Thyroid gland (tissue), 4 donors: ENCODE measurements at regions not wholly inside any gene's neighbourhood (a gene's known extent, or its start where the extent isn't known, plus 50 kb on each side); places are given as distances from the start of the nearest gene placed in this dataset.

Source experiments
- DNase-seq, 2 donors: peaks; one replicate each; pipeline ENCODE4 v3.0.0-alpha.2; 2019
- H3K27ac ChIP-seq, 3 donors: fragments of 200-600 bp; sonication (generic); 1 replicate in 2 of 3; 2 replicates in 1 of 3; pipeline ENCODE4 v1.5.1; 2016 to 2019; ENCODE audit warnings: mild to moderate bottlenecking in 1 of 3, moderate library complexity in 1 of 3
- H3K27me3 ChIP-seq: fragments of 200-600 bp; sonication (generic); one replicate; pipeline ENCODE4 v1.5.1; 2019
- H3K36me3 ChIP-seq, 2 donors: fragments of 200-600 bp; sonication (generic); one replicate each; pipeline ENCODE4 v1.5.1; 2016 to 2019
- H3K4me1 ChIP-seq, 2 donors: fragments of 200-600 bp; sonication (generic); one replicate each; pipeline ENCODE4 v1.5.1; 2017 to 2019
- H3K4me3 ChIP-seq, 3 donors: fragments of 200-600 bp; sonication (generic); replicated peaks in 1 of 3; 1 replicate in 2 of 3; 2 replicates in 1 of 3; pipeline ENCODE4 v1.5.1; 2016; ENCODE audit warnings: mild to moderate bottlenecking in 1 of 3
- H3K9me3 ChIP-seq: fragments of 200-600 bp; sonication (generic); one replicate; pipeline ENCODE4 v1.5.1; 2017
- POLR2A ChIP-seq, 2 donors: fragments of 450-650 bp; IDR thresholded peaks; one replicate each; pipeline ENCODE4 v1.6.1; 2017; ENCODE audit warnings: antibody characterized with exemption in 2 of 2, mild to moderate bottlenecking in 2 of 2, moderate library complexity in 1 of 2
- WGBS, 2 donors: methylation state at CpG; one replicate each; pipeline ENCODE4 v1.1.5; 2017; 5-methylcytosine and 5-hydroxymethylcytosine counted together
- intact Hi-C: fragments of 100-400 bp; cut with DNase I; formaldehyde crosslinking; loops from one replicate; pipeline ENCODE4 v1.15.1; 2023
- TF ChIP-seq, protein P1 (sequence below), 6 experiments: fragments of 200-600 bp in 3 of 6; fragments of 450-650 bp in 3 of 6; sonication (generic) in 3 of 6; IDR thresholded peaks; one replicate each; pipeline ENCODE4 v1.5.1; 2016 to 2019; ENCODE audit warnings: antibody characterized with exemption in 6 of 6, mild to moderate bottlenecking in 2 of 6, inconsistent platforms in 1 of 6, moderate library complexity in 1 of 6

DNA sequence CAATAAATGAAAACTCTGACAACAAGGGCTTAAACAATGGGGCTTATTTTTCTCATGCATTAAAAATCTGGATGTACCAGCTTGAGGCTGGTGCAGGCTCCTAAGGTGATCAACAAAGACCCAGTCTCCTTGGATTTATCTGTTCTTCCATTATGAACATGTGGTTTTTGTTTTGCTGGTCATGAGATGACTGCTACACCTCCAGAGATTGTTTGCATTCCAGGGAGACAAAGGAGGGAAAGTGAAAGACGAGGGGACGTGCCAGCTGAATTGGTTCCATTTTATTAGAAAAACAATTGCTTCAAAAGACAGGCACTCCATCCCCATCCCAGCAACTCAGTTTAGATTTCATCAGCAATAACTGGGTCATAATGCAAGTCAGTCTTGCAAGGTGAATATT lies 90.9 kb upstream of the KCNK1 start:
- DNase-seq, result peak; percentile 17 to 39
- Histone ChIP-seq H3K4me1 (peaks cover 0 to 9% of the 10 kb centered on the region in 2 donors), H3K27me3 (no peaks in the 10 kb centered on the region), H3K4me3 (no peak overlapping the region), H3K27ac (no peak overlapping the region), H3K9me3 (no peaks in the 10 kb centered on the region), H3K36me3 (no peaks in the 10 kb centered on the region)
- WGBS, 2 donors, result 15 to 27% methylated on average over 2 of the region's 2 CpGs
- TF ChIP-seq POLR2A (IDR thresholded peaks at IDR 0.05), result no peak
- TF ChIP-seq, protein P1, sequence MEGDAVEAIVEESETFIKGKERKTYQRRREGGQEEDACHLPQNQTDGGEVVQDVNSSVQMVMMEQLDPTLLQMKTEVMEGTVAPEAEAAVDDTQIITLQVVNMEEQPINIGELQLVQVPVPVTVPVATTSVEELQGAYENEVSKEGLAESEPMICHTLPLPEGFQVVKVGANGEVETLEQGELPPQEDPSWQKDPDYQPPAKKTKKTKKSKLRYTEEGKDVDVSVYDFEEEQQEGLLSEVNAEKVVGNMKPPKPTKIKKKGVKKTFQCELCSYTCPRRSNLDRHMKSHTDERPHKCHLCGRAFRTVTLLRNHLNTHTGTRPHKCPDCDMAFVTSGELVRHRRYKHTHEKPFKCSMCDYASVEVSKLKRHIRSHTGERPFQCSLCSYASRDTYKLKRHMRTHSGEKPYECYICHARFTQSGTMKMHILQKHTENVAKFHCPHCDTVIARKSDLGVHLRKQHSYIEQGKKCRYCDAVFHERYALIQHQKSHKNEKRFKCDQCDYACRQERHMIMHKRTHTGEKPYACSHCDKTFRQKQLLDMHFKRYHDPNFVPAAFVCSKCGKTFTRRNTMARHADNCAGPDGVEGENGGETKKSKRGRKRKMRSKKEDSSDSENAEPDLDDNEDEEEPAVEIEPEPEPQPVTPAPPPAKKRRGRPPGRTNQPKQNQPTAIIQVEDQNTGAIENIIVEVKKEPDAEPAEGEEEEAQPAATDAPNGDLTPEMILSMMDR (IDR thresholded peaks at IDR 0.05), result no peak
- intact Hi-C loops, result no loop called here

DNA sequence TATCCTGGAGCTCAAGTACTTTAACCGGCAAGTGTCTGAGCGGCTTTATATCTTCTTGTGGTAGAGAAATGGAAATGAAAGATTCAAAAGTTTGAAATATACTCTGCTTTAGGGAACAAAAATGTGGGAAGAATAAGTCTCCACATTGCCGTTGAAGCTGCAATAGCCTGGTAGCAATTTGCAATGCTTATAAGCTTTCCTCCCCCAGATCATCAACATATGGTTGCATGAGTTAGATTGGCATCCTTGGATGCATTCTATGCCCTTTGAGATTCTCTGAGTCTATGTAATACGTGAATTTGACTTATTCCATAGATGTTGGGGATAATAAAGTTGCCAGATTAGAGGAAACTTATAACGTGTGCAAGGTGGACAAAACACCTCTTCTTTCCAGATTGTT lies 86.1 kb upstream of the KCNK1 start:
- H3K4me3 ChIP-seq, result no peak overlapping the region
- 81 to 82% methylated on average over 5 of the region's 5 CpGs for WGBS, 2 donors
- no peaks in the 10 kb centered on the region for H3K36me3 ChIP-seq
- intact Hi-C loops, result no loop called here
- no peak for DNase-seq
- H3K9me3 ChIP-seq, result no peaks in the 10 kb centered on the region
- H3K27me3 ChIP-seq, result no peaks in the 10 kb centered on the region
- peaks cover 0 to 5% of the 10 kb centered on the region in 2 donors for H3K4me1 ChIP-seq
- no peak overlapping the region for H3K27ac ChIP-seq
- TF ChIP-seq, protein P1 (IDR thresholded peaks at IDR 0.05), result no peak
- TF ChIP-seq POLR2A (IDR thresholded peaks at IDR 0.05), result no peak

DNA sequence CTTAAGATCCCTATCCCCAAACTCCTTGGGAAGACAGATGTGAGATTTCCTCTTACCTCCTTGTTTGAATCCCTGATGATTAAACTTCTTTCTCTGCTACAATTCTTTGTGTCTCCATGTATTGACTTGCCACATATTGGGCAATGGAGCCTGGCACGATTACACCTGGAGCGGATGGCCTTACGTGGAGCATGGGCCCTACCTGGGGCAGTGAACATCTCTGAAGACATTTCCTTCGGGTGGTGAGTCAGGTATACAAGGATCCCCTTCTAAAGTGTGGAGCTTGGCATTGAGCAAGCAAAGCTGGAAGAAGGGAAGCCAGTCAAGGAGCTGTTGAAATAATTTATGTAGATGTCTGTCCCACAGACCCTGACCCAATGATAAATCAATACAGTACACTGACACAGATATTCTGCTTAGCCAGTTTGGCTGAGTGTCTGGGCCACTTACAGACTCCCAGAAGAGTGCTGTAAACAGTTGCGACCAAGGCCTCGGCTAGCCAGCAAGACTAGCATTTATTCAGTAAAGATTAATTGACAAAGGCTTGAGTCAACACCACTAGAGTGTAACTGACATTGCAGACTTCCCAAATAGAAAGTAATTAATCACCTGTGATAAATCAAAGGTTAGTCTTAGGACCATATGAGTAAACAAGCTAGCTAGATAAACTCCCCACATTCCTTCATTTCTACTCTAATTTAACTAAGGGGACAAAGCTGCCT lies 83.1 kb upstream of the KCNK1 start:
- Histone ChIP-seq H3K4me3 (no peak overlapping the region), H3K27me3 (no peaks in the 10 kb centered on the region), H3K9me3 (no peaks in the 10 kb centered on the region), H3K27ac (no peak overlapping the region), H3K36me3 (no peaks in the 10 kb centered on the region), H3K4me1 (no peaks in the 10 kb centered on the region)
- intact Hi-C loops, result no loop called here
- no peak for TF ChIP-seq POLR2A (IDR thresholded peaks at IDR 0.05)
- TF ChIP-seq, protein P1 (IDR thresholded peaks at IDR 0.05), result no peak
- 97% methylated on average over 6 of the region's 6 CpGs for WGBS, 2 donors
- no peak for DNase-seq

DNA sequence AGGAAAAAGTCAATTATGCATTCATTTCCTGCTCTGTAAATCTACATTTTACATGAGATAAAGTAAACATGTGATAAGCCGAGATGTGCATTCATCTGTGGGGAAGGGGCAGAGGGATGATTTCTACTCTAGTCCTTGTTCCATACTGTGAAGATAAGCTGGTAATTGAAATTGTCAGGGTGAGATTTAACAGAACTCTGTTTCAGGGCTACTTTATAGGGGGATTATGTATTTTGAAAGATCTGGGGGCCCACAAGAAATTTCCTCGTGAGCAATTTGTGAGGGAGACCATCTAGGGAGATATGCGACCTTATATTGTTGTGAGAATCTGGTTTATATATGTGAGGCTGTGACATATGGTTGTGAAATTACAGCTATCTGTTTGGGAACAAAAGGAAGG lies 73.1 kb upstream of the KCNK1 start:
- WGBS, 2 donors, result 81 to 83% methylated on average over 3 of the region's 3 CpGs
- no peaks in the 10 kb centered on the region for H3K9me3 ChIP-seq
- H3K27me3 ChIP-seq, result no peaks in the 10 kb centered on the region
- H3K4me3 ChIP-seq, result no peak overlapping the region
- TF ChIP-seq, protein P1 (IDR thresholded peaks at IDR 0.05), result no peak
- no peak for TF ChIP-seq POLR2A (IDR thresholded peaks at IDR 0.05)
- intact Hi-C loops, result no loop called here
- H3K4me1 ChIP-seq, result no peaks in the 10 kb centered on the region
- no peak for DNase-seq
- H3K36me3 ChIP-seq, result no peaks in the 10 kb centered on the region
- H3K27ac ChIP-seq, result no peak overlapping the region

DNA sequence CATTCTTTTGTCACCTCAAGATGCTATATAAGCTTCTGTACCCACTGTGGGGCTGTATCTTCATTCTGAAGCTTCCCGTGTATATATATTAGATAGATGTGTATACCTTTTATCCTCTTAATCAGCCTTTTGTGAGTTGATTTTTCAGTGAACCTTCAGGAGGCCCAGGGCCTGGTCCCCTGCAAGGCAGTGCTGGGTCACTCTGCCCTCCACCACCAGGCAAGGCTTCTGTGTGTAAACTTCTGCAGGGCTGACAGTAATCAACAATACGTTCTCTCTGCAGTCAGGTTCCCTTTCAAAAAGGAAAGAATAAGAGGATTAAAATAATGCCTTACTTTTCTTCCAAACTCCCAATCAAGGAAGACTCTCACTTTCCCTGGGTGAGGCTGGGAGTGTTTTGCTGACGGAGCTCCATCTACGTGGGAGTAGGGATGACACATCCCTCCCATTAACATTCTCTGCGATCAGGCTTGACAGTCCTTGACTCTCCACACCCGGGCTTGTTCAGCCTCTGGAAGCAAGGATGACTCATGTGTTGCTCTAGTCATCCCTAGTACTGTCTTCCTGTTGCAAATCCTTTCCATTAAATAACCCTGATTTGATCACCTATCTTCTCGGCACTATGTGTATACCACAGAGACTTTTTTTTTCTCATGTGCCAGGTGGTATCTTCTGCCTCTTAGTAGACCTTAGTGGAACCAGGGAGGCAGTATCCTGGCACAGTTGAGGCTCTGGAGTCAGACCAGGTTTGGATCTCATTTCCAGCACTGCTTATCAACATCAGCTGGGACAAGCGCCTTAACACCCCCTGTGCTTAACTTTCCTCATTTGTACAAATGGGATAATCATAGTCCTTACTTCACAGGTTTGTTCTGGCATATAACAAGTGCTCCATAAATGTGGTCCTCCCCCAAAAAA lies 70.3 kb upstream of the KCNK1 start:
- Histone ChIP-seq H3K4me3 (no peak overlapping the region), H3K27ac (no peak overlapping the region)
- intact Hi-C loops, result no loop called here

More for the DNA sequence above, 70.3 kb upstream of the KCNK1 start:
- no peak for TF ChIP-seq POLR2A (IDR thresholded peaks at IDR 0.05)
- TF ChIP-seq, protein P1 (IDR thresholded peaks at IDR 0.05), result no peak
- Histone ChIP-seq H3K4me1 (no peaks in the 10 kb centered on the region), H3K9me3 (no peaks in the 10 kb centered on the region), H3K36me3 (no peaks in the 10 kb centered on the region), H3K27me3 (no peaks in the 10 kb centered on the region)
- no peak for DNase-seq
- WGBS, 2 donors, result 59 to 61% methylated on average over 8 of the region's 8 CpGs
